Astrocyte (in vitro differentiated cells and primary cell): ENCODE measurements at regions not wholly inside any gene's neighbourhood (a gene's known extent, or its start where the extent isn't known, plus 50 kb on each side); places are given as distances from the start of the nearest gene placed in this dataset.

ENCODE experiments used
- DNase-seq: peaks from one replicate; pipeline ENCODE4 v3.0.0-alpha.2; 2010; ENCODE audit warnings: low read depth
- FAIRE-seq: peaks from 2 replicates; lab custom pipeline; 2011; peaks lifted over from hg19 to GRCh38; lab: Jason Lieb, UNC
- H2AFZ ChIP-seq: 2 replicates; pipeline ENCODE4 v1.6.0; 2012; ENCODE audit warnings: low read depth, low read length, inconsistent platforms
- H3K27ac ChIP-seq: 2 replicates; pipeline ENCODE4 v1.5.1; 2011; ENCODE audit warnings: low read depth, low read length, inconsistent platforms
- H3K27me3 ChIP-seq: 2 replicates; pipeline ENCODE4 v1.6.0; 2011; ENCODE audit warnings: low read length, inconsistent platforms; ENCODE audit not compliant: insufficient read depth
- H3K36me3 ChIP-seq: 2 replicates; pipeline ENCODE4 v1.5.1; 2011; ENCODE audit warnings: low read length, inconsistent platforms; ENCODE audit not compliant: insufficient read depth
- H3K4me1 ChIP-seq: 2 replicates; pipeline ENCODE4 v1.5.1; 2011; ENCODE audit warnings: low read length, inconsistent platforms; ENCODE audit not compliant: insufficient read depth
- H3K4me2 ChIP-seq: 2 replicates; pipeline ENCODE4 v1.6.0; 2012; ENCODE audit warnings: low read length, inconsistent platforms
- H3K4me3 ChIP-seq: 2 replicates; pipeline ENCODE4 v1.5.1; 2011; ENCODE audit warnings: low read depth, mild to moderate bottlenecking, low read length, inconsistent platforms; ENCODE audit not compliant: insufficient read depth
- H3K79me2 ChIP-seq: 2 replicates; pipeline ENCODE4 v1.6.0; 2012; ENCODE audit warnings: mild to moderate bottlenecking, low read length, inconsistent platforms; ENCODE audit not compliant: insufficient read depth
- H3K9ac ChIP-seq: 2 replicates; pipeline ENCODE4 v1.6.0; 2012; ENCODE audit warnings: mild to moderate bottlenecking, low read length, inconsistent platforms
- H3K9me3 ChIP-seq: 2 replicates; pipeline ENCODE4 v1.5.1; 2012; ENCODE audit warnings: low read depth, mild to moderate bottlenecking, low read length, inconsistent platforms; ENCODE audit not compliant: insufficient read depth
- H4K20me1 ChIP-seq: 2 replicates; pipeline ENCODE4 v1.6.0; 2012; ENCODE audit warnings: low read length, inconsistent platforms; ENCODE audit not compliant: insufficient read depth
- H3K27ac Mint-ChIP-seq: one replicate; pipeline ENCODE4 v1.8.0; 2021; ENCODE audit warnings: mild to moderate bottlenecking, mixed read lengths; ENCODE audit not compliant: unreplicated experiment
- H3K27me3 Mint-ChIP-seq: one replicate; pipeline ENCODE4 v1.8.0; 2021; ENCODE audit warnings: low read depth, mixed read lengths; ENCODE audit not compliant: unreplicated experiment
- H3K36me3 Mint-ChIP-seq: one replicate; pipeline ENCODE4 v1.8.0; 2021; ENCODE audit warnings: low read depth, mixed read lengths; ENCODE audit not compliant: unreplicated experiment
- H3K4me1 Mint-ChIP-seq: one replicate; pipeline ENCODE4 v1.8.0; 2021; ENCODE audit warnings: low read depth, mixed read lengths; ENCODE audit not compliant: unreplicated experiment
- H3K4me3 Mint-ChIP-seq: one replicate; pipeline ENCODE4 v1.8.0; 2021; ENCODE audit warnings: mild to moderate bottlenecking, moderate library complexity, mixed read lengths; ENCODE audit not compliant: unreplicated experiment
- H3K9me3 Mint-ChIP-seq: one replicate; pipeline ENCODE4 v1.8.0; 2021; ENCODE audit warnings: mild to moderate bottlenecking, mixed read lengths; ENCODE audit not compliant: unreplicated experiment
- CTCF ChIP-seq: IDR thresholded peaks from 2 replicates; pipeline ENCODE4 v1.5.1; 2011; ENCODE audit warnings: low read depth, mild to moderate bottlenecking, inconsistent platforms, low read length, moderate library complexity; ENCODE audit not compliant: insufficient read depth
- EZH2 ChIP-seq: IDR thresholded peaks from 2 replicates; pipeline ENCODE4 v1.6.1; 2012; ENCODE audit warnings: mild to moderate bottlenecking, low read length, inconsistent platforms; ENCODE audit not compliant: insufficient read depth

- no peak overlapping the region for H3K9ac ChIP-seq
- no peak for TF ChIP-seq CTCF
- TF ChIP-seq EZH2, result no peak
- no peaks in the 10 kb centered on the region for H3K9me3 ChIP-seq
- Mint-ChIP-seq H3K4me1 (no peaks in the 10 kb centered on the region), H3K9me3 (no peaks in the 10 kb centered on the region), H3K27me3 (no peaks in the 10 kb centered on the region), H3K4me3 (no peak overlapping the region), H3K36me3 (no peaks in the 10 kb centered on the region), H3K27ac (no peak overlapping the region)
- H3K79me2 ChIP-seq, result no peaks in the 10 kb centered on the region
- H3K4me3 ChIP-seq, result no peak overlapping the region
- no peaks in the 10 kb centered on the region for H3K36me3 ChIP-seq
- DNase-seq (no peak), FAIRE-seq (no peak)
- H3K4me2 ChIP-seq, result no peak overlapping the region
- H3K4me1 ChIP-seq, result no peaks in the 10 kb centered on the region
- no peak overlapping the region for H3K27ac ChIP-seq
- no peak overlapping the region for H2AFZ ChIP-seq
- H3K27me3 ChIP-seq, result no peaks in the 10 kb centered on the region
- no peaks in the 10 kb centered on the region for H4K20me1 ChIP-seq
These were observed 995.5 kb downstream of the RAB28 start for GRCh38 chr4:12488672-12489071.

GRCh38 chr4:12487000-12487399 is 997.1 kb downstream of the RAB28 start:
- no peaks in the 10 kb centered on the region for H3K36me3 ChIP-seq
- Mint-ChIP-seq H3K9me3 (no peaks in the 10 kb centered on the region), H3K27ac (no peak overlapping the region), H3K4me1 (no peaks in the 10 kb centered on the region), H3K4me3 (no peak overlapping the region), H3K36me3 (no peaks in the 10 kb centered on the region), H3K27me3 (no peaks in the 10 kb centered on the region)
- H3K4me2 ChIP-seq, result no peak overlapping the region
- DNase-seq (no peak), FAIRE-seq (no peak)
- no peak overlapping the region for H3K27ac ChIP-seq
- H3K79me2 ChIP-seq, result no peaks in the 10 kb centered on the region
- no peak overlapping the region for H3K4me3 ChIP-seq
- TF ChIP-seq EZH2 (no peak), CTCF (no peak)
- no peaks in the 10 kb centered on the region for H3K27me3 ChIP-seq
- H3K4me1 ChIP-seq, result no peaks in the 10 kb centered on the region
- H3K9me3 ChIP-seq, result no peaks in the 10 kb centered on the region
- no peaks in the 10 kb centered on the region for H4K20me1 ChIP-seq
- H2AFZ ChIP-seq, result no peak overlapping the region
- H3K9ac ChIP-seq, result no peak overlapping the region

GRCh38 chr4:12472087-12472486 is 1012.1 kb downstream of the RAB28 start:
- H3K4me3 ChIP-seq, result no peak overlapping the region
- Mint-ChIP-seq H3K27me3 (no peaks in the 10 kb centered on the region), H3K4me1 (no peaks in the 10 kb centered on the region), H3K27ac (no peak overlapping the region), H3K4me3 (no peak overlapping the region), H3K9me3 (no peaks in the 10 kb centered on the region), H3K36me3 (no peaks in the 10 kb centered on the region)
- no peaks in the 10 kb centered on the region for H3K27me3 ChIP-seq
- no peaks in the 10 kb centered on the region for H3K36me3 ChIP-seq
- H3K27ac ChIP-seq, result no peak overlapping the region
- no peak overlapping the region for H2AFZ ChIP-seq
- H3K9me3 ChIP-seq, result no peaks in the 10 kb centered on the region
- H3K9ac ChIP-seq, result no peak overlapping the region
- H4K20me1 ChIP-seq, result no peaks in the 10 kb centered on the region
- DNase-seq (no peak), FAIRE-seq (no peak)
- H3K4me1 ChIP-seq, result no peaks in the 10 kb centered on the region
- no peaks in the 10 kb centered on the region for H3K79me2 ChIP-seq
- H3K4me2 ChIP-seq, result no peak overlapping the region
- TF ChIP-seq CTCF (no peak), EZH2 (no peak)
